HG03095 (cell line): ENCODE measurements at regions not wholly inside any gene's neighbourhood (a gene's known extent, or its start where the extent isn't known, plus 50 kb on each side); places are given as distances from the start of the nearest gene placed in this dataset.

Source experiments
- ATAC-seq: cut with Tn5 transposase; IDR thresholded peaks from one replicate; pipeline ENCODE4 v1.9.1; 2021; ENCODE audit warnings: moderate library complexity; ENCODE audit not compliant: unreplicated experiment

- no peak for ATAC-seq
These were observed 131.0 kb downstream of the PDGFRA start for GRCh38 chr4:54359919-54360650.

- ATAC-seq, result no peak
These were observed 133.9 kb downstream of the PDGFRA start for GRCh38 chr4:54363037-54363436.

DNA sequence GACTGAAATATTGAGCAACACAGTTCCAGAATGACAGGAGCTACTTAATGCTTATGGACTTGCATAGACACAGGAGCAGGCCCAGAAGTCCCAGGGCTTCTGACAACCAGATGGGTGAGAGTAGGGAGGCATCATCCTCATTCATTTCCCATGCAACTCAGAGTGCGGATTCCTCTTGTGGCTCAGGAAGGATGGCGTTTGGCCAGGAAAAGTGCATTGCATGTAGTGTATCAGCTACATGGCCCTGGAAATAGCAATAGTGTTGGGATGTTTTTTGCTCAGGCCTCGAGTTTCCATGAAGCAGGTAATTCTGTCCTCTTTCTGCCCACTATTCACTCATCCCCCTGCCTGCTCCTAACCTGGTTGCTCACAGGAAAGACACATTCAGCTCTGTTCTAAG, 136.6 kb downstream of the PDGFRA start:
- ATAC-seq, result no peak

DNA sequence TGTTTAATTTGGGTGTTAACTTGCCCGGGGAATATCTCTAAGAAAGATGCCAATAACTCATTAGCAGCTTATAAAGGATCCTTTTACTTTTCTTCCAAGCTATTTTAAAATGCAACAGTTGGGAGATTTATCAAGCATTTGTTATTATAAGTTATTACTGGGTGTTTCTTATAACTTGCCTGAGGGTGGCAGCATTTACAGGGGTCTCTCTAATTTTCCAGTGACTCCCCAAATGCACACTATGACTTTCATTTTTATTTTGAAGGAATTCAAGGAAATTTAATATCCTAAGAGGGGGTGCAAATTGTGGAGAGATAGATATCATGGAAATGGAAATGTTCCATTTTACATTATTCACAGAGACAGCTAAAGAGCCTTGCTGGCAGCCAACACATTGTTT, 138.0 kb downstream of the PDGFRA start:
- ATAC-seq, result no peak

- no peak for ATAC-seq
These were observed 139.5 kb downstream of the PDGFRA start for GRCh38 chr4:54368281-54369265.

GRCh38 chr4:54371173-54371572, 142.1 kb downstream of the PDGFRA start:
- no peak for ATAC-seq

GRCh38 chr4:54372951-54373350, 143.9 kb downstream of the PDGFRA start:
- no peak for ATAC-seq

GRCh38 chr4:54373718-54374210, 144.7 kb downstream of the PDGFRA start:
- no peak for ATAC-seq

DNA sequence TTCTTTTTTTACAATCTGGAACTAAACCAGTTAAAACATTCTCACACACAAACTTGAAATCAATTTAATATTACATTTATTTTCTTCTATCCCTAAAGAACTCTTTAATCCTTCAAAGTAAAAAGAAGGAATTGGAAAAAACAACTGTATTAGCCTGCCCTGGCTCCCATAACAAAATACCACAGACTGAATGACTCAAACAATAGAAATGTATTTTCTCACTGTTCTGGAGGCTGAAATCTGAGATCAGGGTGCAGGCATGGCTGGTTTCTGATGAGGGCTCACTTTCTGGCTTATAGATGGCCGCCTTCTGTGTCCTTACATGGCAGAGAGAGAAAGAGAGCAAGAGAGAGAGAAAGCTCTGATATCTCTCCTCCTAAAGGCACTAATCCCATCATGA, 149.4 kb downstream of the PDGFRA start:
- no peak for ATAC-seq

- ATAC-seq, result no peak
These were observed 155.1 kb downstream of the PDGFRA start for GRCh38 chr4:54384152-54384551.

DNA sequence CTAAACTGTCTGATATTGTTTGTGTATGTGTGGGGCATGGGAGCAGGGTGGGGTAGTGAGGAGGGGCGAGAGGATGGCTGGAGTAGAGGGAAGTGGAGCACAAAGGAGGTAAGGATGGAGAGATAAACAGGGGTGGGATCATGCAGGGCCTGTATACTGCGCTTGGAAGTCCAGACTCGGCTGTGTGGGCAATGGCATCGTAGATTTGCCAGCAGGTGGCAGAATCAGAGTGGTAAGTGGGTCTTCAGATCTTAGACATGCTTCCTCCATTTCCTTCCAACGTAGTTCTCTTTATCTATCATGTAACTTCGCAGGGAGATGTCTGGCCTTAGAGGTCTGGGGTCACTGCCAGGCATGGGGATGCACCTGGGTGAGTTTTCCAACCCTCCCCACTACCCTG, 155.5 kb downstream of the PDGFRA start:
- ATAC-seq, result no peak

DNA sequence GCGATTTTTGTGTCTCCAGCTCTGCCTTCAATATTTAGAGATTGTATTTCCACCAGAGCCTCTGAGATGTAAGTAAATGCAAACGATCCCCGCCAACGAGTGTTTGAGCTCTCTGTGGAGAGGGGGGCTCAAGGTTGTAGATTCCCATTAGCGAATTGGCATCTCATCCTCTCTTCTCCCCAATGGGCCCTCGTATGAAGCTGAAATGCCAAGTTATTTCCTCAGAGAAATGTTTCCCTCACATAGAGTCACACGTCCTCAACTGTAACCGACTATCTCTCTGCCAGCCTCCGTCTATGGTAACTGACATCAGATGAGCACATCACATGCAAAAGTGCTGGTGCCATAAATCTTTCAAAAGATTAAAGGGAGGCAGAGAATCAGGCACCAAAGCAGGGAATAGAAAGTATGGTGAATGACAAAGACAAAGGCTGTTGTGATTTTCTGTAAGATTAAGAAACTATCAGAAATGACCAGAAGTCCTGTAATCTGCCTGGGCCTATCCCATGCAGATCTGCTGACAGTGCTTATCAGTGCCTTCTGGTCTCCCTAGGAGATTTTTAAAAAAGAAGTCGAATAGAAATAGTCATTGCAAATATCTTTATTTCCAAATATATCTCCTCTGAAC, 157.1 kb downstream of the PDGFRA start:
- ATAC-seq, result no peak

DNA sequence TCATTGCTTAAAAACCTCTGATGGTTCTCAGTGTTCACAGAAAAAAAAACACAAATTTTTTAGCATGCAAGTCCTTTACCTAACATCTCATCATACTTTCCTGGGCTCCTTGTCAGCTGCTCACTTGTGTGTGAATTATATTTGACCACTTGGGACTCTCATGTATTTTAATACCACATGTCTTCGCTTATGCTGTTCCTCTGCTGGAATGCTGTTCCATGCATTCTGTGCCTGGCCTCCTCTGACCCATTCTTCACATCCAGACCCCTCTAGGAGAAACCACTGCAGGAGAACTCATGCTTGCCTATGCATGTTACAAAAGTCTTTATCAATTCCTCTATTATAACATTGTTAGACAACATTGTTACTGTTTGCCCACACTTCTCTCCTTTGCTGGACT, 157.6 kb downstream of the PDGFRA start:
- no peak for ATAC-seq

- no peak for ATAC-seq
These were observed 161.6 kb downstream of the PDGFRA start for GRCh38 chr4:54390670-54391069.

DNA sequence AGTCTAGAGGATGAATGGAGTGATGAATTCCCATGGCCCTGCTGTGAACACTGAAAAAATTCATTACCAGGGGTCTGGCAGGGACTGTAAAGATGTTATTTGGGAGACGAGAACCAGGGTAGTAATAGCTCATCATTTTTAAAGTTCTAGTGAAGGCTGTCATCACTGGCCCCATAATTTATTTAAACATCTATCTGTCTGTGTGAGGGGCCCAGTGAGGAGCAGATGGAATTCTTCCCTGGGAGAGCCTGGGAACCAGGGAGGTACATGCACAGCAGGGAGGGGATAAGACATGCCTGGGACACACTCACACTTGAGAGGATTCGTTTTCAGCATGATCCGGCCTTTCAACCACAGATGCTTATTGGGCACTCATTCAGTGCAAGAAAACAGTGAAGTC, 162.0 kb downstream of the PDGFRA start:
- no peak for ATAC-seq

GRCh38 chr4:54392479-54392878, 163.4 kb downstream of the PDGFRA start:
- ATAC-seq, result no peak

- ATAC-seq, result no peak
These were observed 164.2 kb downstream of the PDGFRA start for GRCh38 chr4:54393243-54393642.

- no peak for ATAC-seq
These were observed 166.0 kb downstream of the PDGFRA start for GRCh38 chr4:54395013-54395527.

- no peak for ATAC-seq
These were observed 171.1 kb downstream of the PDGFRA start for GRCh38 chr4:54400188-54400587.

- ATAC-seq, result no peak
These were observed 171.7 kb downstream of the PDGFRA start for GRCh38 chr4:54400802-54401201.

- no peak for ATAC-seq
These were observed 173.9 kb downstream of the PDGFRA start for GRCh38 chr4:54402880-54403480.
